Right lobe of liver (tissue), 4 donors: ENCODE measurements at regions not wholly inside any gene's neighbourhood (a gene's known extent, or its start where the extent isn't known, plus 50 kb on each side); places are given as distances from the start of the nearest gene placed in this dataset.

ENCODE experiments used
- POLR2A ChIP-seq: fragments of 450-650 bp; IDR thresholded peaks from one replicate; pipeline ENCODE4 v1.6.1; 2017; ENCODE audit warnings: antibody characterized with exemption, mild to moderate bottlenecking
- TF ChIP-seq, protein P1 (sequence below), 4 donors: fragments of 200-600 bp in 3 of 4; fragments of 450-650 bp in 1 of 4; IDR thresholded peaks; one replicate each; pipeline versions ENCODE4 v1.5.1 to v1.8.0; 2016 to 2022; ENCODE audit warnings: antibody characterized with exemption in 4 of 4, mild to moderate bottlenecking in 2 of 4
- donor health status: DM: no; HTN: no; CAD: no.
- donor health status: DM: no; HTN: no; CAD: no.
- donor health status: DM: no; HTN: yes; CAD: no.

DNA sequence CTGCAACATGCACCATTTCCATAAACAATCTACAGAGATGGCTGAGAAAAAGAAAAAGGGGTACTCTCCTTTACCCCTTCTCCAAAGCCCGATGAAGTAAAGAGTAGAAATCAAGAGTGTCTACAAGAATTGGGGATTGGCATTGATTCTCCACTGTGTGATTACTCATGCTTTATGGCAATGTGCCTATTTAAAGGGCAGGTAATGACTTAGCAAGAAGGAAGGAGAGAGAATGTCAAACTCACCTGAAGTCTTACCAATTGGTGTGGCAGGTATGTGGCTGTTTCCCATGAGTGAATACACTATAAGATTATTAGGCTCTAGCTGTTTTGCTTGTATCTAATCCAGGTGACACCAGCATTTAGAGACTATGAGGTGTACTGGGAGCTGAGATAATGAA is 275.3 kb downstream of the CCER1 start:
- TF ChIP-seq, protein P1, sequence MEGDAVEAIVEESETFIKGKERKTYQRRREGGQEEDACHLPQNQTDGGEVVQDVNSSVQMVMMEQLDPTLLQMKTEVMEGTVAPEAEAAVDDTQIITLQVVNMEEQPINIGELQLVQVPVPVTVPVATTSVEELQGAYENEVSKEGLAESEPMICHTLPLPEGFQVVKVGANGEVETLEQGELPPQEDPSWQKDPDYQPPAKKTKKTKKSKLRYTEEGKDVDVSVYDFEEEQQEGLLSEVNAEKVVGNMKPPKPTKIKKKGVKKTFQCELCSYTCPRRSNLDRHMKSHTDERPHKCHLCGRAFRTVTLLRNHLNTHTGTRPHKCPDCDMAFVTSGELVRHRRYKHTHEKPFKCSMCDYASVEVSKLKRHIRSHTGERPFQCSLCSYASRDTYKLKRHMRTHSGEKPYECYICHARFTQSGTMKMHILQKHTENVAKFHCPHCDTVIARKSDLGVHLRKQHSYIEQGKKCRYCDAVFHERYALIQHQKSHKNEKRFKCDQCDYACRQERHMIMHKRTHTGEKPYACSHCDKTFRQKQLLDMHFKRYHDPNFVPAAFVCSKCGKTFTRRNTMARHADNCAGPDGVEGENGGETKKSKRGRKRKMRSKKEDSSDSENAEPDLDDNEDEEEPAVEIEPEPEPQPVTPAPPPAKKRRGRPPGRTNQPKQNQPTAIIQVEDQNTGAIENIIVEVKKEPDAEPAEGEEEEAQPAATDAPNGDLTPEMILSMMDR (IDR thresholded peaks at IDR 0.05), result no peak
- no peak for TF ChIP-seq POLR2A
